Right renal pelvis (tissue), 4 donors: ENCODE measurements at regions not wholly inside any gene's neighbourhood (a gene's known extent, or its start where the extent isn't known, plus 50 kb on each side); places are given as distances from the start of the nearest gene placed in this dataset.
"Not testable (repeated sequence)": the region's sequence is repeated elsewhere in the genome, so short reads cannot be mapped to it uniquely, and the experiment has no call there.

Experiments
- DNase-seq, 4 donors: peaks; one replicate each; pipeline ENCODE4 v3.0.0-alpha.2; 2013; ENCODE audit warnings: low read depth in 4 of 4, low spot score in 3 of 4, missing footprints in 1 of 4

- DNase-seq: no peak
Measured at GRCh38 chr7:94100723-94101345, 96.7 kb upstream of the BET1 start.

GRCh38 chr7:94104301-94104700 is 100.1 kb upstream of the BET1 start:
- DNase-seq: no peak

GRCh38 chr7:94109556-94109955 is 105.4 kb upstream of the BET1 start:
- no peak for DNase-seq

DNA sequence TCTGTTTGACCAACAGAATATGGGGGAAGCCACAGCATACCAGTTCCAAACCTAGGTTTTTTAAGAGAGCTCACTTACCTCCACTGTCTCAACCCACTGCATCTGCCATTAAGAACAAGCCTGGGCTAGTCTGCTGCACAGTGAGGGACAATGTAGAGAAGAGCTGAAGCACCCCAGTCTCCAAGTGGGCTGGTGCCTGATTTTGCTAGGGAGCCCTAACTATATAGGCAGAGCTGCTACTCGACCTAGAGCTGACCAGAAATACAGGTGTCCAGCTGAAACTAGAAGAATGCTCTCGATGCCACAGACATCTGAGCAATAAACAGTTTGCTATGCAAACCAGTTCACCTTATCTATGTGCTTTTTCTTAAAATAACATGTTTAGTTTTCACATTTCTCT is 106.9 kb upstream of the BET1 start:
- no peak for DNase-seq

GRCh38 chr7:94115316-94115715 is 111.2 kb upstream of the BET1 start:
- DNase-seq: no peak

- no peak for DNase-seq
Measured at GRCh38 chr7:94123136-94123535, 119.0 kb upstream of the BET1 start.

DNA sequence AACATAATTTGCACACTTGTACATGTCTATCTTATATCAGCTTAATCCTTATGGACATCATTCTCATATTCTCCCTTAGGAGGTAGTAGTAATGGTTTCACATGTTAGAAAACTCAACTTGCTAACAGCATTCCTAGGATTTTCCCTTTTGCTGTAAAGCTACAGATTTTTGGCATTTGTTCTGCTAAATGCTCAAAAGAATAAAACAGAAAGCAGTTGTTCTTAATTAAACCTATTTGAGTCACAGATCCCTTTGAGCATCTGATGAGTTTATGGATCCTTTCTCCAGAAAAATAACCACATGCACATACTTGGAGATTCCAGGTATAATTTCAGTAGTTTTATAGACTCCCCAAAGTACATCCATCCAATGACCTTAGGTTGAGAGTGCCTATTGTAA is 122.9 kb upstream of the BET1 start:
- DNase-seq: no peak

- no peak for DNase-seq
Measured at GRCh38 chr7:94128072-94128471, 123.9 kb upstream of the BET1 start.

DNA sequence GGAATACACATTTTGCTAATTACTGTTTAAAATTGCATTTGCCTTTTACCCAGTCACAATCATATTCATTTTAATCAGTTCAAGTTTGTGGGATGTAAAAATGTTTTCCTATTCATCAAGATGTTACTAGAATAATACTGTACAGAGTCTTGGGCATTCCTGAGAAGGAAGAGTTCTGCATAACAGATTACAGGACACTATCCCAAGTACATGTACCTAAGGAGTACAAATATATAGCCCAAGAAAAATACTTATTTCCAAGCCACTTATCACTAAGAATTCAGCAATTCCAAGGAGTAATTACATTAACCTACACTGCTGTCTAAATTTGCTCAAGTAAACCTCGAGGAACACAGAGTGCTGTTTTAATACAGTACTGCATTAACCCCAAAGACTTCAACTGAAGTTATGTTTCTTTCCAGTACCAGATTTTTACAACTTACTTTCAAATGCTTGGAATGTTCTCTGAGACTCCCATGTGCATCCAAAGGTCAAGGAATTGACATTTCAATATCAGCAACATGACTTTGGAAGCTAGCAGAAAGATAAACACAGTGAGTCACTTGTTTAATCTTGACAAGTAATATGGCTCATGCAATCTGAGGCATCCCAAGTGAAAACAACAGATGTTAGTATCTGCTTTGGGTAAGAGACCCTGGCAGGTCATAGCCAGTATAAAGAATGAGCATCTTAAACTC is 125.4 kb upstream of the BET1 start:
- DNase-seq: no peak

- DNase-seq: no peak
Measured at GRCh38 chr7:94130716-94131115, 126.6 kb upstream of the BET1 start.

DNA sequence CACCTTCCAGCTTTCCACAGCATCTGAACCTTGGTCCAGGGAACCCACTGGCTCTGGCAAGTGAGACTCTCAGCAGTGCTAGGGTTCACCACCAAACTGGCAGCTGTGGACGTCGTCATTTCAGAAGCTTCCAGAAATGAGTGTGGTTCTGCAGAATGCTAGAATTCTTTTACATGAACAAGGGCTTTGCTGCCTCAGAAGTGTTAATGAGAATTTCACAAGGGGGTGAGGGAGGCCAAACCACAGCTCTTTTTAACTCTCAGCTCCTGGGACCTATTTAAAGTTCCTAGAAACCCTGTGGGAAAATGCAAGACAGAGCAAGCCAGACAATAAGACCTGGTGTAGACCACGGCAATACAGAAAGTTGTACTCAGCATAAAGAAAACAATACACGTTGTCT is 129.3 kb upstream of the BET1 start:
- no peak for DNase-seq

GRCh38 chr7:94135180-94135579 is 131.0 kb upstream of the BET1 start:
- DNase-seq: no peak

- no peak for DNase-seq
Measured at GRCh38 chr7:94142281-94142680, 138.1 kb upstream of the BET1 start.

DNA sequence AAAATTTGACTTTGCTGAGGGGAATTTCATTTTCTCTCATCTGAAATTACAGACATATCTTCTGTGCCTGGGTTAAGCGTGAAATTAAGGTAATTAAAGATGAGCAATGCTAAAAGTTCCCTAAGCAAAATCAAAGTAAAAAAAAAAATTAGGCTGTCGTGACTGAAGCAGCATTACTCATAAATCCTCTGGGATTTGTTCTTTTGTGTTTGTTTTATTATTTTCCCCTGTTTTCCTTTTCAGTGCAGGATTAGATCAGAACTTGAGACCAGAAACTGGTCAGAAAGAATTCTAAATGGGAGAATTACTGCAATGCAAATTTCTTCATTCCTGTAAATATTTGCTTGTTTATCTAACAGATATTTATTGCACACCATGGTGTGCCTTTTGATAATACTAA is 141.4 kb upstream of the BET1 start:
- DNase-seq: no peak

- DNase-seq: no peak
Measured at GRCh38 chr7:94146408-94146807, 142.3 kb upstream of the BET1 start.

DNA sequence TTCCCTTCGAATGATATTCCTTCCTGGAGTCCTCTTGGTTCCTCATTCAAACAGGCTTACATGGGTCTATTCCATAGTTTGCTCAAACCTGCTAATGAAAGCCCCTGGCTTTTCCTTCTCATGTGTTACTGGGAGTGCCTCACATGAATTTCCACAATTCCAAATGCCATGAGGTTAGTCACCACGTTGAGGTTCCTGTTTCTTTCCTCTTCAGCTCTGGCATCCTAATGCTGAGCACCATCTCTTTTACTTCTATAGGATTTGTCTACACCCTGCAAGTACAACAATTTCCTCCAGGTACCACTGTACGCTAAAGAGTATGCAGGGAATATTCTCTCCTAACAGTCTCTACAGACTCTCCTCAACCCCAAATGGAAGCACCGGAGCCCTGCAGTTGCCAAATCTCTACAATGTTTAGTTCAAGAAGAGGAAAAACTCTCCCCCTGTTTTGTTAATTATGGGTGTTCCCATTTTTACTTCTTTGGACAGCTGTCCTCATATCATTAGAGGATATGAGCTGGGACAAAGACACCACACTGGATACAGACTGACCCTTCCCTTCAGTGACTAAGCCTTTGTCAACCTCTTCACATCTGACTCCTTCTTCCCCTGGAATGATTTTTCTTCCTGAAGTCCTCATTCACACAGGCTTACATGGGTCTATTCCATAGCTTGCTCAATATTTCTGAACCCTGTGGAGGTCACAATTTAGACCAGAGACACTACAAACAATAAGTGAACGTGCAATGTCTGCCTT is 145.8 kb upstream of the BET1 start:
- no peak for DNase-seq

GRCh38 chr7:94154182-94154581 is 150.0 kb upstream of the BET1 start:
- DNase-seq: no peak

DNA sequence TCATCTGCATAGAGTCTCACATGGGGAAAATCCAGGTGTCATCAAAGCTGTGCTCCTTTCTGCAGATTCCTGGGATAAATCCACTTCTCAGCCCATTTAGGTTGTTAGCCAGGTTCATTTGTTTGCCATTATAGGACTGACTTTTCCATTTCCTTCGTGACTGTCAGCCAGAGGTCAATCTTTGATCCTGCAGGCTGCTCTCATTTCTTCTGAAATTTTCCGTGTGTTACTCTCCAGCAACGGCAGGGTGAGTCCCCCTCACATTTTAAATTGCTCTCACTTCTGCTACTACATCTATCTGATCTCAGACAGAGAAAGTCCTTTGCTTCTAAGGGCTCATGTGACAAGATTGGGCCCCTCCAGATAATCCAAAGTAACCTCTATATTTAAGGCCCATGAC is 150.7 kb upstream of the BET1 start:
- DNase-seq: no peak

DNA sequence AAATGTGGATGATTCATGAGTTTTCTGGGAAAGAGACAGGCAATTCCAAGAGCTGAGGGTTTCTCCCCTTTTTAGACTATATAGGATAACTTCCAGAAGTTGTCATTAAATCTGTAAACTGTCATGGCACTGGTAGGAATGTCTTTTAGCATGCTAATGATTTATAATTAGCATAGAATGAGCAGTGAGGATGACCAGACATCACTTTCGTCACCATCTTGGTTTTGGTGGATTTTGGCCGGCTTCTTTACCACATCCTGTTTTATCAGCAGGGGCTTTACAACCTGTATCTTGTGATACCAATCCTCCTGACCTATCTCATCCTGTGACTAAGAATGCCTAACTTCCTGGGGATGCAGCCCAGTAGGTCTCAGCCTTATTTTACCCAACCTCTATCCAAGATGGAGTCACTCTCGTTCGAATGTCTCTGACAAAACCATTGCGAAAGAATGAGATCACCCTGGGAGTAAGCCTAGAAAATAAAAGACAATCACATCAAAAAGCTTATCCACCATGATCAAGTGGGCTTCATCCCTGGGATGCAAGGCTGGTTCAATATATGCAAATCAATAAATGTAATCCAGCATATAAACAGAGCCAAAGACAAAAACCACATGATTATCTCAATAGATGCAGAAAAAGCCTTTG is 153.6 kb upstream of the BET1 start:
- not testable (repeated sequence) for DNase-seq

GRCh38 chr7:94160719-94161435 is 156.7 kb upstream of the BET1 start:
- no peak for DNase-seq

DNA sequence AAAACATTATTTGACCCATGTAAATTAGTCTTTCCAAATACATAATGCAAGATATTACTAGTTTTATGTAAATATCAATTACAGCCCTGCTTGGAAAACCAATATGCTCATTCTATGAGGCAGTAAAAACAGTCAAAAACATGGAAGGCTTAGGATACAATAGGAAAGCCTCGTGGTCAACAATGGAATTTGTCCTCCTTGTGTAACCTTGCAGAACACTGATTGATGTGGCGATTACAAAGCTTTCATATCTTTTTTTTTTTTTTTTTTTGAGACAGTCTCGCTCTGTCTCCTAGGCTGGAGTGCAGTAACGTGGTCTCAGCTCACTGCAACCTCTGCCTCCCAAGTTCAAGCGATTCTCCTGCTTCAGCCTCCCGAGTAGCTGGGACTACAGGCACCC is 157.3 kb upstream of the BET1 start:
- DNase-seq: no peak
